Skin of body (tissue), 1 donor: ENCODE measurements at regions not wholly inside any gene's neighbourhood (a gene's known extent, or its start where the extent isn't known, plus 50 kb on each side); places are given as distances from the start of the nearest gene placed in this dataset.
"Not testable (repeated sequence)": the region's sequence is repeated elsewhere in the genome, so short reads cannot be mapped to it uniquely, and the experiment has no call there.

Experiments
- DNase-seq: peaks from one replicate; lab custom pipeline; 2025; lab: John Stamatoyannopoulos, UW

DNA sequence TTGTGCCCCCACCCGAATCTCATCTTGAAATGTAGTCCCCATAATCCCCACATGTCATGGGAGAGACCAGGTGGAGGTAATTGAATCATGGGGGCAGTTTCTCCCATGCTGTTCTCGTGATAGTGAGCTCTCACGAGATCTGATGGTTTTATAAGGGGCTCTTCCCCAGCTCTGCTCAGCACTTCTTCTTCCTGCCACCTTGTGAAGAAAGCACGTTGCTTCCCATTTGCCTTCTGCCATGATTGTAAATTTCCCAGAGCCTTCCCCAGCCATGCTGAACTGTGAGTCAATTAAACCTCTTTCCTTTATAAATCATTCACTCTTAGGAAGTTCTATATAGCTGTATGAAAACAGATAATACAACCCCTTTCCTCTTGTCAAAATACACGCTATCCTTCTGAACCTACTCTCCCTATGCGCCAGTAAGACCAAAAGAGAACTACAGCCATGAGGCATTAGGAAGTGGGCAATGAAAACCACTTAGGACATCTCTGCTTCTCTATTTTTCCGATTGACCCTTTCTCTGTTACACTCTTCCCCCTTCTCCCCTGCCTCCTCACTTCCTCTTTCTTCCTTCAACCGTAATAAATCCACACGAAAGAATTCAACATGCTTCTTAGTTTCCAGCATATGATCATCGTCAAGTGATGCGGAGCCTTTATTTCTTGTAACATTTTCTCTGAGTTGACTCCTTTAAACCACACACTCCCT is 101.2 kb upstream of the WDR11 start:
- DNase-seq, result no peak

- no peak for DNase-seq
Measured at GRCh38 chr10:120755771-120756170, 95.4 kb upstream of the WDR11 start.

- no peak for DNase-seq
Measured at GRCh38 chr10:120760253-120760652, 90.9 kb upstream of the WDR11 start.

DNA sequence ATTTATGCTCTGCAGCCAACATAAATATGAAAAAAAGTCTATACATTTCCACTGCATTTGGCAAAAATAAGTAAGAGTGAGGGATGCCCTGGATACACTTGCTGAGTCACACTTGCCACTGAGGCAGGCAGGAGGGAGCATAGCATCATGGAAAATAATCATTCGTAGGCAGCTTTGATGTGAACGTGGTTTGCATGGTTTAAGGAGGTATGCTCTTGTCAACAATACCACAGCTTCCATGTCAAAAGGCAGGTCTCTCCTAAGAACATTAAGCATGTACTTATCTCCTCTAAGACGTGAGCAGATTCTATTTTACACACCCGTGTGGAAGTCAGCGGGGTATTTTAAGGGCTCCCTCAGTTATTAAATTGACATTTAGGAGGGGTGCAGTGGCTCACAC is 89.2 kb upstream of the WDR11 start:
- no peak for DNase-seq

GRCh38 chr10:120765226-120765803 is 85.8 kb upstream of the WDR11 start:
- no peak for DNase-seq

- no peak for DNase-seq
Measured at GRCh38 chr10:120768227-120768626, 82.9 kb upstream of the WDR11 start.

DNA sequence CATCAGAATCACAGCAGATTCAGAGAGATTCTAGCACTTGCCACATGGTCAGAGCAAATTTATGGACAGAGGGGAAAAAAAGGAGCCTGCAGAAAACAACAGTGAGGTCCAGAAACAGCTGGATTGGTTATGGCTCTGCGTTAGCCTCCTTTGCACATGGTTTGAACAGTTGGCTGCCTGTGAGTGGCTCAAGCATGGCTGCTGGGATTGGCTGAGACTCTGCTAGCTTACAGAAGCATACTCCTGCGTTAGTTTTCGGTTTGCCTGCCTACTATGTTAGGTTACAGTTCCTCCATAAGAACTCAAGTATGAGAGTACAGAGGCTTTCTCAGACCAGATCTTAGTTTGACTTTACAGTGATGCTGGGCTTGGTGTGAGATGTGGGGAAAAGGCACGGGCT is 80.7 kb upstream of the WDR11 start:
- DNase-seq, result no peak

DNA sequence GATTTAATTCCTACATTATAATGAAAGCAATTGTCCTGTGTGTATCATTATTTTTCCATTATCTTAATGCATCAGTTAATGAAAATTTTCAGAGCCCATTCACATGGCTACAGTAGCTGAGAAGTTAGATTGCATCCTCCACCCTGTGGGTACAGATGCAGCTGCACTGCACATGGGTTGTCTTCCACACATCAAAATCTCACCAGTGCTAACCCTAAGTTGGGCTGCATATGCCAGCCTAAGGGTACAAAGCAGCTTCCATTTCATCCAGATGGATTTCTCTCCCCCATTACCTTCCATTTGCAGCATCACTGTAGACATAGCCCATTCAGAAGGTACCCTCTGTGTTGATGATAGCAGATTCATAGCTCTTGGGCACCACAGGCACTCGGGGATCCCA is 74.7 kb upstream of the WDR11 start:
- no peak for DNase-seq

DNA sequence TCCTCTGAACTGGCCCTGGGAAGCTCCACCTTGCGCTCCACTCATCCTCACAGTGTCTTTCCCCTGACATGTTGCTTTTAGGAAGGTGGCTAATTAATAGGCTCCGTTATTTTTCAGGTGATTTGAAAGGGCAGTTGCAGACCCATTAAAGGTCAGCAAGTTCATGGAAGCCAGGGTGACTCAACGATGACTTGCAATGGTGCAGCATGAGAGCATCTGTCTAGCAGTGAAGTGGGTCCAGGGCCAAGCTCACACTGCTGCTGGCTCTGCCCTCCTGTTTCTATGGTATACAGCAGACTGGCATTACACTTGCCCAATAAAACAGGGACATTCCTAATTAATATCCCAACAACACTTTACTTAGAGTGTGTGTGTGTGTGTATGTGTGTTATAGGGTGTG is 68.8 kb upstream of the WDR11 start:
- no peak for DNase-seq

DNA sequence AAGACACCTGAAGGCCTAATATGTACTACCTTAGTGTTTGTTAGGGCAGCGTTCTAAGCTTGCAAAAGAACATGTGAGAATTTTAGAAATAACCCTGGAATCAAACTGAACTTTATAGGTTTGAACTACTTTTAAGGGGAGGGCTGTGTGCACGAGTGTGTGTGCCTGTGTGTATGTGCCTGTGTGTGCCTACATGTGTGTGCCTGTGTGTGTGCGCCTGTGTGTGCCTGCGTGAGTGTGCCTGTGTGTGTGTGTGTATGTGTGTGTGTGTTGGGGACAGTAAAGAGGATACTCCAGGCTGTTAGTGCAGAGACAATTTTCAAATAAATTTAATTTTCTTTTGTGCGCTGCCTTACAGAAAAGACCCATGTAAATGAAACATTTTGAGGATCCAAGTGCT is 68.1 kb upstream of the WDR11 start:
- DNase-seq, result no peak

DNA sequence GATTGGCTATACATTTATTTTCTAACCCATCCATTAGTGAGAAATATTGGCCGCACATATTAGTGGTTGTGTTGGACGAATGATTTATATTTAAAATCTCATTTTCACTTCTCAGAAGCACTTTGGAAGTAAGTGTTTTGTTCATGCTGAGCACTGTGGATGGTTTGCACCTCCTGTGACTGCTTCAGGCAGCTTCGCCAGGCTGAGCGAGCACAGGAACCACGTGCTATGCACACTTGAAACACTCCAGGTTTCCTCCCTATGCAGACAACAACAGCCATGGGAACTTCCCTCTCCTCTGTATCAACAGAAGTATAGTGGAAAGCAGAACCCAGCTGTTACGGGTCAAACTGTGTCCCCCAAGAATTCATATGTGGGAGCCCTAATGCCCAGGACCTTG is 67.3 kb upstream of the WDR11 start:
- DNase-seq, result no peak

DNA sequence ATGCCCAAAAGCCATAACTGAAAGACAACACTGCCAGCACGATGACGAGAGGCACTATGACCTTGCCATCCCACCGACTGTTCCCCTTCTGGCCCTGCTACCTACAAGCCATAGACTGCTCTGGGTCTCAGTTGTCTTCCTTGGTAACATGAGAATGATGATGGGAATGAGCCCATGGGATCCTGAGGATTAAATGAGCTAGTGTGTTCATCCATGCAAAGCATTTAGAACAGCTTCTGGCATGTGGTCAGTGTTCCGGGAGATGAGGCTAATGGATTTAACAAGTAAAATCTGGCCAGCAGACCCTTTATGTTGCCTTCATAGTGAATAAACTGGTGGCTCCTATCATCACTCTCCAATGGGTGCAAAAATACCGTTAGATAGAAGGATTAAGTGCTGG is 62.4 kb upstream of the WDR11 start:
- no peak for DNase-seq

GRCh38 chr10:120789303-120790203 is 61.6 kb upstream of the WDR11 start:
- DNase-seq, result no peak

- DNase-seq, result no peak
Measured at GRCh38 chr10:120791316-120791715, 59.8 kb upstream of the WDR11 start.

GRCh38 chr10:120793088-120793487 is 58.1 kb upstream of the WDR11 start:
- no peak for DNase-seq

- no peak for DNase-seq
Measured at GRCh38 chr10:120794390-120794789, 56.8 kb upstream of the WDR11 start.

- DNase-seq, result not testable (repeated sequence)
Measured at GRCh38 chr10:120798276-120798675, 52.9 kb upstream of the WDR11 start.

DNA sequence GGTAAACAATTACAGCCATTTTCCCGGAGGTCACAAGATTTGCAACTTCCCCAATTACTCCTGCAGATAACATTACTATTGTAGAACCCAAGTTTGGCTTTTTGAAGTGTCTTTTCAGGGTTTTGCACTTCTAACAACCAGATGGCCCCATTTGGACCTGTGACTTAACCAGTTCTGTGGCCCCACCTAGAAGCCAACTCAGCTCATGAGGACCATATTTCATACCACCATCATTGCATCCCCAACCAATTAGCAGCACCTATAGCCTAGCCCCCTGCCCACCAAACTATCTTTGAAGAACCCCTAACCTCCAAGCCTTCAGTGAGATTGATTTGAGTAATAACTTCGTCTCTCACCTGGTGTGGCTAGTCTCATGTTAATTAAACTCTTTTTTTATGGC is 51.3 kb upstream of the WDR11 start:
- DNase-seq, result no peak

DNA sequence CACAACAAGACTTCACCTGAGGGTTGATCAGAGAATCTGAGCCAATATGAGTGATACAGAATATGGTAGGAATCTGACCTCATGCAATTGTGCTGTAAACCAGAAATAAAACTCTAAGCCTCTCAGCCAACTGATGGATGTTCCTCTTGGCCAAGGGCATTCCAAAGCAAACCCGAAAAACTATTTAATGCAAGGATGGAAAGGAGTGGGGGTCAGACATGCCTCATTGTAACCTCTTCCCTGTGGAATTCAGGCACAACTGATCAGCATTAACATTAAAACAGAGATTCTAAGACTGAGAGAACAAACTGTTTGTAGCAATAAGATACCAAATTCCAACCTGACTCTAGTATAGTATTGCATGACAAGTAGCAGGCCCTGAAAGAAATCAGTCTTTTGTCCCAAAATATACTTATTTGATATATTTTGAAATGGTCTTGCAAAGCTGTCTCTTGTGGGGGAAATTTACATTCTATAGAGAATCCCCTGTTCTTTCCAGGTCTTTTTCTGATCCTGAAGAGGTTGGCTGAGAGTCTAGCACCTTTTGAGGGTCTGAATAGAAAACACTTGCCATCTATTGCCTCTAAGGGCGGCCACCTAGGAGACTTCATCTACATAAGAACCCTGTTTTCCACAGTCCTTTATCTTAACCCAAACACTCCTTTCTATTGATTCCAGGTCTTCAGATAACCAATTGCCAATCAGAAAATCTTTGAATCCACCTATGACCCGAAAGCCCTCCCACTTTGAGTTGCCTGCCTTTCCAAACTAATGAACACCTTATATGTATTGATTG is 50.4 kb upstream of the WDR11 start:
- DNase-seq, result no peak
